ENCODE measurements at regions not wholly inside any gene's neighbourhood (a gene's known extent, or its start where the extent isn't known, plus 50 kb on each side); places are given as distances from the start of the nearest gene placed in this dataset.
A peak's percentile ranks its signal among the peaks of the same experiment; 100 is the strongest.
"Not testable (repeated sequence)": the region's sequence is repeated elsewhere in the genome, so short reads cannot be mapped to it uniquely, and the experiment has no call there.

DNA sequence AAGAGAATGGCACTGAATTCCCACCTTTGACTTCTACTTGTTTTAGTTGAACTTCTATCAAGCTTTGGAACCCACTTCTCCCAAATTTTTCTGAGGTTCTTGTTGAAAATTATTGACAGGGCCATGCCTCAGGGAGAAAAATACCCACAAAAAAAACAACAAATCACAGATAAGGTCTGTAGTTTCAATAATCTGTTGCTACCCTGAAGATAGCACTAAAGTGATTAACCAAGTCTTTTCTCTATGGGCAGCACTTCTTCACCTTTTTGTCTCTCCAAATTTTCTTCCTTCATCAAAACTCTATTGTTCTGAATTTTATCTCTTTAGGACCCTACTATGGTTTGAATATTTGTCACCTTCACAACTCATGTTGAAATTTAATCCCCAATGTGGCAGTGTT, 154.3 kb upstream of the FGF10 start:
- DNase-seq (ENCODE audit: low read depth, low spot score): no peak

DNA sequence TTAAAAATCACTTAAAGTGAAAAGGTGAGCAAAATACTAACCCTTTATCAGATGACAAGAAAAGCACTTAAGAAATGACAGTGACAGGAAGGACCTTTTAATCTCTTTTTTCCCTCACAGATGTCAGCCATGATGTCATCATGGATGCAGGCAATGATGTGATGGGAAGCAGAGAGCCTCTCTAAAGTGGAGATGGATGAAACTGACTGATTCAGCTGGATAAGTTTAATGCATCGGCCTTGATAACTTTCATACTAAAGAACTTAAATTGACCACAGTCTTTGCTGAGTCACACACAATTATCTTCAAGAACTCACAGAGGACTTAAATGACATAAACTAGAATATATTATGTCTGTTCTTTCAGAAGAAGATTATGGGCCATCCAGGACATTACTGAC, 153.2 kb upstream of the FGF10 start:
- no peak for DNase-seq (ENCODE audit: low read depth, low spot score)

DNA sequence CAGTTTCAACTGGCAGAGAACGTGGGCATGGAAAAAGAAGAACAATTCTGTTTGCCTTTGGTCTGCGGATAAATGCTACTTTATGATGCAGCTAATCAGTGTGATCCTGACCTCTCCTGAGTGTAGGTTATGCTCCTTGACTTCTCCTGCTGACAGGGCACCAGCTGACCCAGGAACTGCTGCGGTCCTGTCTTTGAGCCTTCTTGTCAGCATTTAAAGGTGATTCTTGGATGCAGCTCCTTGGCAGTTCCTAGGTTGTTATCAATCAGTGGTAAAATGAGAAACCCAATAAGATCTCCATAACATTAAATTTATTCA, 150.3 kb upstream of the FGF10 start:
- DNase-seq (ENCODE audit: low read depth, low spot score): no peak

DNA sequence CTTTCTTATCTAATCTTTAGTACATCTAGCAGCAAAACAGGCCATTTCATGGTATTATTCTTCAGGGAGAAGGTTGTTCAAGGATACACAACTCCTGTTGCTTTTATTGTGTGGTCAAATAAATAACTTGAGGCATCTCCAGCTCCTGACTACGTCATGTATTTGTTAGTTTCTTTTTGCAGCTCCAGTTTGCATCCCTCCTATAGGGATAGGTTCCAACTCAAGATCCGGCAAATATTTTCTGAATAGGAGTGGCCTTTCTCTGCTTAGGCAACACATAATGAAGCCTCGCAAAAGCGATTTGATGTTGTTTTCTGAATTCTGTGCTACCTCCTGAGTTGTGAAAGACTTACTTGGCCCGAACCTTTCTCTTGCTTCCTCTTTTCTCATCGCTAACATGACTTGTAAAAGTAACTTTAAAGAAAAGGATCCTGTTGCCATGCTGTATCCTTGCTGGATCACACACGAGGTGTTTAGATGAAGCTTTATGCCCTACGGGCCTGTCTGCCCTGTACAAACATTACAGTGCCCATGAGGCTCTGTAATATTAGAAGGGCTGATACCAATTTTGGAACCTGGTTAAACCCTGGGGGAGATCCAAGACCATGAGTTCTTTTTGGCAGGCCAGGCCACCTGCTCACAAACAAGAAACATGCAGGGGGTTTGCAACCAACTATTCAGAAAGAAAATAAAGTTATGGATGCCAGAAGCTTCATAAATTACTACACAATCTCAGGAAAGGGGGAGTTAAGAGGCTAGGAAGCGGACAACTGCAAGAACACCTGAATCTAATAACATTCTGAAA, 149.8 kb upstream of the FGF10 start:
- no peak for DNase-seq (ENCODE audit: low read depth, low spot score)

DNA sequence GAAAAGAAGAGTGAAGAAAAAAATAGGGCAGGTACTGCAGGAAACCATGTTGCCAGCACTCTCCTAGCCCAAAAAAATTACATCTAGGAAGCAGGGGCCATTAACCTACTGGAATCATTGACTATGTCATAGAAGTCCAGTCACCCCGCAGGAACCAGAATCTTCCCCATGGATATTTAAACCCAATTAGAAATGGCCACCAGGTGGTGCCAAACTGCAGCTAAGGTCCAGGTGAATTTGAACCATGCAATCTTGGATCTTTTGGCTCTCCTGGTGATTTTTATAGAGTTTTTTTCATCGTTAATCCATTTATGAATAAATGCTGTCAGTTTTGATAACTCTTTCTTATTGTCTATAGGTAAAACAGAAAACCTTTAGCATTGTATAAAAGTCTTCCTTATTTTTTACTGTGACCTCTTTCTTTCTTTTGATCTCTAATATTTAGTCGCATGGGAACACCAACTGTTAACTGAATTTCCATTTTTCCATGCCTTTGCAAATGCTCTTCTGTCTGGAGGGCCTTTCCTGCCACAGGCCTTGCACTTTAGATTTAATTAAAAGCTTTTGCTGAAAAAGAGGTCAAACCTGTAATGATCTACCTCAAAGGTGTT, 147.5 kb upstream of the FGF10 start:
- peak; percentile 49 for DNase-seq (ENCODE audit: low read depth, low spot score)

DNA sequence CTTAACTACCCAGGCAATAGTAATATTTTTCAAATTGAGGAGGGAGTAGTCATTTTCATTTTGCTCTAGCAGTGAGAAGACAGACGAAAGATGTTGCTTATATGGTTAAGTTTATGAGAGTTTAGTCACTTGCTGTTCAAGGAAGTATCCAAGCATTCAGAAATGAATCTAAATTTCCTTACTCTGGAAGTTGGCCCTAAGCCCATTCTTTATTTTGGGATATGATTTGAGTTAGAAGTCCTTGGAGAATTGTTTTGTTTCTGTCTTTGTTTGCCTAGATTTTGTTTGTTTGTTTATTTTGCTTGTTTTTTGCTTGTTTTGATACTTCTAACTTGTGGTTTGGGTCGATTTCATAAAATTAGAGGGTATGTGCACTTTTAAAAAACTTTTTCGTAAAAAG, 146.4 kb upstream of the FGF10 start:
- DNase-seq (ENCODE audit: low read depth, low spot score): no peak

DNA sequence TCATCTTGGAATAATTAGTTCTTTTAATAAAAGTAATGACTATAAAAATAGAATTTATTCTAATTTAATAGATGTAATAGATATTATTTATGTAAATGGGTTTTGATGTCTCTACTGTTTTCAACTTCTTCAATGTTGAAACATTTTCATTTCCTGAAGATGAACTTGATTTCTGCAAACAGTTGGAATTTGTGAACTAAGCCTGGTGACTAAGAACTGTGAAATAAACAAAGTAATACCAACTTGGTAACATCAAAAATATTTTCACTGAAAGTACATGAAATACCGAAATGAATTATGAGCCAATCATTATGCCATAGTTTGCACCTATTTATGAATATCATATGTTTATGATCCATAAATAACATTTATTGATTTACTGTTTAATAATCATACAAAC, 143.8 kb upstream of the FGF10 start:
- no peak for DNase-seq (ENCODE audit: low read depth, low spot score)

DNA sequence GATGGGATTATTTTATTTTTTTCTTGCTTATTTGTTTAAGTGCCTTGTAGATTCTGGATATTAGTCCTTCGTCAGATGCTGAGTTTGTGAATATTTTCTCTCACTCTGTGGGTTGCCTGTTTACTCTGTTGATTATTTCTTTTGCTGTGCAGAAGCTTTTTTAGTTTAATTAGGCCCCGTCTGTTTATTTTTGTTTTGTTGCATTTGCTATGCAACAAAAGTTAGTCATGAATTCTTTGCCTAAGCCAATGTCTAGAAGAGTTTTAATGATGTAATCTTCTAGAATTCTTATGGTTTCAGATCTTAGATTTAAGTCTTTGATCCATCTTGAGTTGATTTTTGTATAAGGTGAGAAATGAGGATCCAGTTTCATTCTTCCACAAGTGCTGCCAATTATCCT, 142.5 kb upstream of the FGF10 start:
- not testable (repeated sequence) for DNase-seq (ENCODE audit: low read depth, low spot score)

DNA sequence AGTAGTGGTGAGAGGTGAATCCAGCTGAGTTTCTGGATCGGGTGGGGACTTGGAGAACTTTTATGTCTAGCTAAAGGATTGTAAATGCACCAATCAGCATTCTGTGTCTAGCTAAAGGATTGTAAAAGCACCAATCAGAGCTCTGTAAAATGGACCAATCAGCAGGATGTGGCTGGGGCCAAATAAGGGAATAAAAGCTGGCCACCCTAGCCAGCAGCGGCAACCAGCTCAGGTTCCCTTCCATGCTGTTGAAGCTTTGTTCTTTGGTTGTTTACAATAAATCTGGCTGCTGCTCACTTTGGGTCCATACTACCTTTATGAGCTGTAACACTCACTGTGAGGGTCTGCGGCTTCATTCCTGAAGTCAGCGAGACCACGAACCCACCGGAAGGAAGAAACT, 141.6 kb upstream of the FGF10 start:
- not testable (repeated sequence) for DNase-seq (ENCODE audit: low read depth, low spot score)

DNA sequence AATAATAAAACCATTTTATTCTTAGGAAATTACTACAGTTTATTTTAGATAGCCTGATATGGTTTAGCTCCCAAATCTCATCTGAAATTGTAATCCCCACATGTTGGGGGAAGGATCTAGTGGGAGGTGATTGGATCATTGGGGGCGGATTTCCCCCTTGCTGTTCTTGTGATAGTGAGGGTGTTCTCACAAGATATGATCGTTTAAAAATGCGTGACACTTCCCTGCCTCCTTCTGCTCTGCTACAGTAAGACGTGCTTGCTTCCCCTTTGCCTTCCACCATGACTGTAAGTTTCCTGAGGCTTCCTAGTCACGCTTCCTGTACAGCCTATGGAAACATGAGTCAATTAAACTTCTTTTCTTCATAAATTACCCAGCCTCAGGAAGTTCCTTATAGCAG, 122.4 kb upstream of the FGF10 start:
- no peak for DNase-seq (ENCODE audit: low read depth, low spot score)

DNA sequence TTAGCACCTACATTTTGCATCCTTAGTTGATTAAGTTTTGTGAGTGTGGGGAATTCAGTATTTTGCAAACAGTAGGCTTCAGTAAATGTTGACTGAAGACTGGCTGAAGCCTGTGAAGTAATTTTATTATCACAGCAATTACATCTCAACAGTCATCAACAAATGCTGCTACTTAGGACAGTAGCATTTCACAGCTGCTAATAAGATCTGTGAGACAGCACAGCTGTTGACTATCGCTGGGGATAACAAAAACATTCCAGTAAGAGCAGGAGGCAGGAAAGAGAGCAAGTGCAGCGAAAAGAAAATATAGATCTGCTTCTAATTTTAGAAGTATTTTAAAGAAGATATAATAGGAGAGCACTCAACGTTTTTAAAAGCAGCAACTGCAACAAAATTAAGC, 117.3 kb upstream of the FGF10 start:
- DNase-seq (ENCODE audit: low read depth, low spot score): no peak

DNA sequence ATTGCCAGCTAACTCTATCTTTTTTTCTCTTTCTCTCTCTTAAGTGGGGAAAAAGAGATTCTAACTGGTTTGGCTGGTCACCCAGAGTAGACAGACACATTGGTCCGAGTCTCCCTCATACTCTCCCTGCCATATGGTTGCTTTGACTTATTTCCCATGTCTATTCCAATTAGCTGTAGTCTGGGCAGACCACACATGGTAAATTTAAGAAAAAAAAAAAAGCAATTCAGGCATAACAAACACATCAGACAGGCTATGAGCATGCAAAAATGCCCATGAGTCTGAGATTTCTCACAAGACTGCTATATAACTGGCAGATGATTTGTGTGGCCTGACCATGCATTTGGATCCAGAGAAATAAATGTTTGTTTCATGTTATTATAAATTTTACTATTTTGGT, 110.2 kb upstream of the FGF10 start:
- DNase-seq (ENCODE audit: low read depth, low spot score): no peak

DNA sequence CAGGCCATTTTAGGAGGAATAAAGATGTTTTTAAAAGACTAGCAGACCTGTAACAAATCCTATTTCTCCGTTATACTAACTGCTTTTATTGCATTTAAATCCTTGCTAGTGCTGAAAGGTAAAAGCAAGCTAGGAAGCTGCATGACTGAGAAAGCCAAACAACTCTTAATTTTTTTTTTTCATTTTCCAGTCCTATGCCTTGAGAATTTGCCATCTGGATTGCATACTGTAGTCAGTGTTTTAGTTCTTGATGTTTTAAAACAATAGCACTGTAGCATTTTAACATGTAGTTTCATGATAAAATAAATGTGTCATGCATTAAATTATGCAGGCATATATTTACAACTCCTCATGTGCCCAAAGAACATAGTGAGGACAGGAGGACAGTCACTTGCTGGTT, 108.4 kb upstream of the FGF10 start:
- no peak for DNase-seq (ENCODE audit: low read depth, low spot score)

DNA sequence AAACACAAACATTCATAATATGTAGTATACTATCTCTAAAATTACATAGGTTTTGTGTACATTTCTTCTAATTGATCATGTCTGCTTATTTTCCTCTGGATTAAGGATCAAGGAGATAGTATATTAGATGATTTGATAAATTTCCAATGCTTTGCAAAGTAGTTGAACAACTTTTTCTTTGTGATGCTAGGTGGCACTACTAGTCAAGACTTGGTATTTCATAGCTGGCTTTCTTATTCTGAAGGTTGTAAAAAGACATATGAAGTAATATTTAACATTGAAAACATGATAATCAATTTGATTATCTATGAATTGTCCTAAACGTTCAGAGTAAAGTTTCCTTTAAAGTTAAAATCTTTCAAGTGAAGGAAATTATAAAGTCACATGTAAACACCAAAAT, 106.1 kb upstream of the FGF10 start:
- DNase-seq (ENCODE audit: low read depth, low spot score): no peak

DNA sequence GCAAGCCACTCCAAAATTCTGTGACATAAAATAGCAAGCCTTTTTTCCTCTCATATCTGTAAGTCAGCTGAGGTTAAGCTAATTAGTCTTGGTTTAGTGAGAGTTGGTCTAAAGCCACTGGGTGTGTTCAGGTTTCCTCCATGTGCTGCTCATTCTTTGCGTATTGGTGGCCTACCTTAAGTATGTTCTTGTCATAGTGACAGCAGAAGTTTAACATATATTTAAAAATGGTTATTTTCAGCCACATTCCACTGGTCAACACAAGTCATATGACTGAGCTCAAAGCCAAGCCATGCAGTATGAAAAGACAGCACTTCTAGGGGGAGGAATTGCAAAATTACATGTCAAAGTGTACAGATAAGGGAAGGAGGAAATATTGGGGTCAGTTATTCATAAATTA, 100.5 kb upstream of the FGF10 start:
- no peak for DNase-seq (ENCODE audit: low read depth, low spot score)

DNA sequence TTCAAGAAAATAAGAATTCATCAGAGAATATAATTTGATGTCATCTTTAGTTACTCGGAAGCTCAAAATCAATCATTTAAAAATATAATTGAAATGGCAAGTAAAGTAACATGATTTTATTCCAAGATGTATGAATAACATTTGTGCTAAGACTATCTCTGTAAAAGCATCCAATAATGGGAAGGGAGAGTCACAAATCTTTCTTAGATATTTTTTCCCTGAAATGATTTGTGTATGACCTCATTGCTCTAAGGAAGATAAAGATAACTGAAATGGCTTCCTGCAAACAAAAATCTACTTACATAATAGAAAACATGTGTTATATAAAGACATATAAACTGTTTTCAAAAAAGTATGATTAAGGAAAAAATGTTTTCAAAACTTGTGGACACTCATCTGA, 97.4 kb upstream of the FGF10 start:
- no peak for DNase-seq (ENCODE audit: low read depth, low spot score)

DNA sequence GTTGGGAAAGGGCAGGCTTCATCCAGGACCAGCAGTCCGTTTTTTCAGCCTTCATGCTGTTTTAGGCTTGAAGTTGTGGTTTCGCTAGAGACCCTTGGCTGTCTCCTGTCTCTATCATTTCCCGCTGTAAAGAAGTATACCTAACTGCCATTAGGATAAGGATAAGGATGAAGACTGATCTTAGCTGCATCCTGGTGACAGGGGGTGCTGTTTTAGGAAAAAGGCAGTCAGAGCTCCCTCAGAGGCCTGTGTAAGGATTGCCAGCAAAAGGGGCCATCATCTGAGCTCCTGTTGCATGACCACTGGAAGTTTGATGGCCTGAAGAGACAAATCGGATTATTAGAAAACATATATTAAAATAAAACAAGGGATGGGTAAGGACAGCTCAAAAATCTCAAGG, 64.8 kb upstream of the FGF10 start:
- peak; percentile 5 for DNase-seq (ENCODE audit: low read depth, low spot score)

DNA sequence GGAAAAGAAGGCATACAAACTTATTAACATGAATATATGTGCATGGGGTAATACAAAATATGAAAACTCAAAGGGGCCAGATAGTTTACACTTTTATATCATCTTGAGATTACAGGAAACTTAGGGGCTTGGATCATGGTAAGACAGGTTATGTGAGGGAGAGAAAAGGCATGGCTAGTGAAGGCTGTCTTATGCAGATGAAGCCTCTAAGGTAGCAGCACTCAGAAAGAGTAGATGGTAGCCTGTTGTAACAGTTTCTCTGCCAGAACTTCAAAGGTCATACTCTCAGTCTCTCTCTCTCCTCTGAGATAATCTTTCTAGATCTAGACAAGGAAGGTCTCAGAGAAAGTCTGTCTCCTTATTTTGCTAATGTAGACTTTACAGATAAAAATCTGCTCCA, 57.2 kb upstream of the FGF10 start:
- no peak for DNase-seq (ENCODE audit: low read depth, low spot score)

DNA sequence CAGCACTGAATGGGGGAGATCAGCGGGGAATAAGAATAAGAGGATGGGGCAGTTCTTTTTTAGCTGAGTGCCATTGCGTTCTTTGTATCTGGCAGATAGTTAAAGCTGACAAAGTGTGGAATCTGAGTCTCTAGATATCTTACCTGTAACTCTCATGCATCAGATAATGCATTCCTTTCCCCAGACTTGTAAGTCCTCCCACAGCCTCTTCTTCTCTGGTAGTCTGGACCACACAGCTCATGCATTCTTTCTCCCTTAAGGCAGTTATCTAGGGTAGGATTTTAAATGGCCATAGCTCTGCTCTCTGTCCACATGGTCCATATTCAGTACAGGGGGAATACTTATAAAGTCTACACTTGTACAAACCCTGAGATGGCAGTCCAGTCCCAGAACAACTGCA, 54.0 kb upstream of the FGF10 start:
- no peak for DNase-seq (ENCODE audit: low read depth, low spot score)

DNA sequence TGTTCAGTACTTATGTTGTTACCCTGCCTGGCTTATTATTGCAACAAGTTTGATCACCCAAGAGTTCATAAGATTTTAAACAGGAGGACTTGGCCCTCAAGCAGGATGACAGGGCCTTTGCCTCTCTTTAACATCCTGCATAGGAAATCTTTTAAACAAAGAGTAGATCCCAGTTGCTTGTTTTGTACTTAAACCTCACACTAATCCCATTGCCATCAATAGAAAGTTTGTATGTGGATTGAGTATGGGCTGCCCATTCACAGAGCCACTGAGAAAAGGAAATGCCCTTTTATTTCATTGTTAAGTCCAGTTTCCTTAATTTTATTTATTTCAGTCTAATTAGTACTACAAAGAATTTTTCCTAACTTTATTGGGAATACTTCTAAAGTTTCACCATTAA, 52.2 kb upstream of the FGF10 start:
- no peak for DNase-seq (ENCODE audit: low read depth, low spot score)

DNA sequence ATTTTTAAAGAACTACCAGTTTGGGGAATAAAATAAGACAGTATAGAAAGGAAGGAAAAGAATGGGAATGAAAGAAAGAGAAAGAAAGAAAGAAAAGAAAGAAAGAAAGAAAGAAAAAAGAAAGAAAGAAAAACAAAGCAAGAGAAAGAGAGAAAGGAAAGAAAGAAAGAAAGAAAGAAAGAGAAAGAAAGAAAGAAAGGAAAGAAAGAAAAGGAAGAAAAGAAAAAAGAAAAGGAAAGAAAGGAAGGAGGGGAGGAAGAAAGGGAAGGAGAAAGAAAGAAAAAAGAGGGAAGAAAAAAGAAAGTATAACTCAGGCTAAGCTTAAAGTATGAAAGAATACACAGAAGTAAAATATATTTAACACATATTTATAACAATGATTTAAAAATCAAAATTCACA, 51.0 kb upstream of the FGF10 start:
- no peak for DNase-seq (ENCODE audit: low read depth, low spot score)
